Esophagus squamous epithelium (tissue), 4 donors: ENCODE measurements at regions not wholly inside any gene's neighbourhood (a gene's known extent, or its start where the extent isn't known, plus 50 kb on each side); places are given as distances from the start of the nearest gene placed in this dataset.

Source experiments
- POLR2A ChIP-seq, 4 donors: fragments of 450-650 bp; IDR thresholded peaks; one replicate each; pipeline ENCODE4 v1.6.1; 2017; ENCODE audit warnings: antibody characterized with exemption in 4 of 4, mild to moderate bottlenecking in 4 of 4, moderate library complexity in 3 of 4
- TF ChIP-seq, protein P1 (sequence below), 6 experiments: fragments of 450-650 bp in 4 of 6; fragments of 200-600 bp in 2 of 6; sonication (generic) in 2 of 6; IDR thresholded peaks; one replicate each; pipeline ENCODE4 v1.5.1; 2016 to 2019; ENCODE audit warnings: antibody characterized with exemption in 6 of 6, mild to moderate bottlenecking in 4 of 6, moderate library complexity in 4 of 6

DNA sequence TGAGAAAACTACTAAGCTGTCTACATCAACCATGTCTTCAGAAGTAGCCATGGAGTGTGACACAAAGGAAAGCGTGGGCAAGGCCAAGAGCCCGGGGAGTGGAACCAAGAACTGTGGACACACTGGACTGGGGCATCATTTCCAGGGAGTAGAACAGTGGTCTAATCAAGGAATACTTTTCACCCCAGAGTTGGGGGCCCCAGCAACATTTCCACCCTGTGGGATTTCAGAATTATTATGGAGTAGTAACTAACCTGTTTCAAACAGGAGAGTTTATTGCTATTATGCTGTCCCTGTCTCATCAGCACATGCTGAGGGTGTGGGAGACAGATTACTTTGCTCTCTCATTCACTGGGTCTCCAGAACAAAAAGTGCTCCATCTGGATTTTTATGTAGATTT lies 58.0 kb upstream of the FSTL4 start:
- no peak for TF ChIP-seq POLR2A (IDR thresholded peaks at IDR 0.05)
- TF ChIP-seq, protein P1, sequence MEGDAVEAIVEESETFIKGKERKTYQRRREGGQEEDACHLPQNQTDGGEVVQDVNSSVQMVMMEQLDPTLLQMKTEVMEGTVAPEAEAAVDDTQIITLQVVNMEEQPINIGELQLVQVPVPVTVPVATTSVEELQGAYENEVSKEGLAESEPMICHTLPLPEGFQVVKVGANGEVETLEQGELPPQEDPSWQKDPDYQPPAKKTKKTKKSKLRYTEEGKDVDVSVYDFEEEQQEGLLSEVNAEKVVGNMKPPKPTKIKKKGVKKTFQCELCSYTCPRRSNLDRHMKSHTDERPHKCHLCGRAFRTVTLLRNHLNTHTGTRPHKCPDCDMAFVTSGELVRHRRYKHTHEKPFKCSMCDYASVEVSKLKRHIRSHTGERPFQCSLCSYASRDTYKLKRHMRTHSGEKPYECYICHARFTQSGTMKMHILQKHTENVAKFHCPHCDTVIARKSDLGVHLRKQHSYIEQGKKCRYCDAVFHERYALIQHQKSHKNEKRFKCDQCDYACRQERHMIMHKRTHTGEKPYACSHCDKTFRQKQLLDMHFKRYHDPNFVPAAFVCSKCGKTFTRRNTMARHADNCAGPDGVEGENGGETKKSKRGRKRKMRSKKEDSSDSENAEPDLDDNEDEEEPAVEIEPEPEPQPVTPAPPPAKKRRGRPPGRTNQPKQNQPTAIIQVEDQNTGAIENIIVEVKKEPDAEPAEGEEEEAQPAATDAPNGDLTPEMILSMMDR (IDR thresholded peaks at IDR 0.05): no peak
